ENCODE measurements at regions not wholly inside any gene's neighbourhood (a gene's known extent, or its start where the extent isn't known, plus 50 kb on each side); places are given as distances from the start of the nearest gene placed in this dataset.
"Not testable (repeated sequence)": the region's sequence is repeated elsewhere in the genome, so short reads cannot be mapped to it uniquely, and the experiment has no call there.

- H3K4me1 ChIP-seq (ENCODE audit: control insufficient read depth in 2 of 3, insufficient read depth in 2 of 3, low read depth in 1 of 3, low read length in 3 of 3); intact Hi-C loops (cut with DNase I); H3K27ac ChIP-seq (ENCODE audit: low read depth in 2 of 2, low read length in 2 of 2); H3K27me3 ChIP-seq (ENCODE audit: control insufficient read depth, insufficient read depth, low read length); H3K4me3 ChIP-seq (ENCODE audit: low read length in 3 of 3); H3K9me3 ChIP-seq (ENCODE audit: control insufficient read depth in 2 of 3, insufficient read depth in 1 of 3, low read length in 3 of 3); H3K9ac ChIP-seq (ENCODE audit: low read length in 3 of 3); DNase-seq; H3K36me3 ChIP-seq (ENCODE audit: control insufficient read depth in 2 of 3, insufficient read depth in 3 of 3, low read length in 3 of 3); FAIRE-seq: not testable (repeated sequence)
Observed at GRCh38 chr1:206299942-206300341, 96.6 kb downstream of the SRGAP2 start.

- H3K9ac ChIP-seq (ENCODE audit: low read length in 3 of 3); H3K9me3 ChIP-seq (ENCODE audit: control insufficient read depth in 2 of 3, insufficient read depth in 1 of 3, low read length in 3 of 3); H3K27ac ChIP-seq (ENCODE audit: low read depth in 2 of 2, low read length in 2 of 2); intact Hi-C loops (cut with DNase I); H3K36me3 ChIP-seq (ENCODE audit: control insufficient read depth in 2 of 3, insufficient read depth in 3 of 3, low read length in 3 of 3); H3K27me3 ChIP-seq (ENCODE audit: control insufficient read depth, insufficient read depth, low read length); H3K4me1 ChIP-seq (ENCODE audit: control insufficient read depth in 2 of 3, insufficient read depth in 2 of 3, low read depth in 1 of 3, low read length in 3 of 3); FAIRE-seq; H3K4me3 ChIP-seq (ENCODE audit: low read length in 3 of 3); DNase-seq: not testable (repeated sequence)
Observed at GRCh38 chr1:206302056-206302455, 98.7 kb downstream of the SRGAP2 start.

- H3K27ac ChIP-seq (ENCODE audit: low read depth in 2 of 2, low read length in 2 of 2); H3K9me3 ChIP-seq (ENCODE audit: control insufficient read depth in 2 of 3, insufficient read depth in 1 of 3, low read length in 3 of 3); FAIRE-seq; H3K4me3 ChIP-seq (ENCODE audit: low read length in 3 of 3); DNase-seq; H3K36me3 ChIP-seq (ENCODE audit: control insufficient read depth in 2 of 3, insufficient read depth in 3 of 3, low read length in 3 of 3); H3K9ac ChIP-seq (ENCODE audit: low read length in 3 of 3); H3K27me3 ChIP-seq (ENCODE audit: control insufficient read depth, insufficient read depth, low read length); intact Hi-C loops (cut with DNase I); H3K4me1 ChIP-seq (ENCODE audit: control insufficient read depth in 2 of 3, insufficient read depth in 2 of 3, low read depth in 1 of 3, low read length in 3 of 3): not testable (repeated sequence)
Observed at GRCh38 chr1:206307442-206307841, 104.1 kb downstream of the SRGAP2 start.

- H3K27ac ChIP-seq (ENCODE audit: low read depth in 2 of 2, low read length in 2 of 2); H3K27me3 ChIP-seq (ENCODE audit: control insufficient read depth, insufficient read depth, low read length); intact Hi-C loops (cut with DNase I); H3K4me3 ChIP-seq (ENCODE audit: low read length in 3 of 3); H3K9me3 ChIP-seq (ENCODE audit: control insufficient read depth in 2 of 3, insufficient read depth in 1 of 3, low read length in 3 of 3); FAIRE-seq; DNase-seq; H3K4me1 ChIP-seq (ENCODE audit: control insufficient read depth in 2 of 3, insufficient read depth in 2 of 3, low read depth in 1 of 3, low read length in 3 of 3); H3K9ac ChIP-seq (ENCODE audit: low read length in 3 of 3); H3K36me3 ChIP-seq (ENCODE audit: control insufficient read depth in 2 of 3, insufficient read depth in 3 of 3, low read length in 3 of 3): not testable (repeated sequence)
Observed at GRCh38 chr1:206310948-206311347, 107.6 kb downstream of the SRGAP2 start.

- DNase-seq, result peak in 2 of 5 donors; percentile 0 to 15
- H3K27ac ChIP-seq (ENCODE audit: low read depth in 2 of 2, low read length in 2 of 2); H3K27me3 ChIP-seq (ENCODE audit: control insufficient read depth, insufficient read depth, low read length); H3K9ac ChIP-seq (ENCODE audit: low read length in 3 of 3); H3K36me3 ChIP-seq (ENCODE audit: control insufficient read depth in 2 of 3, insufficient read depth in 3 of 3, low read length in 3 of 3); intact Hi-C loops (cut with DNase I); H3K9me3 ChIP-seq (ENCODE audit: control insufficient read depth in 2 of 3, insufficient read depth in 1 of 3, low read length in 3 of 3); H3K4me3 ChIP-seq (ENCODE audit: low read length in 3 of 3); FAIRE-seq; H3K4me1 ChIP-seq (ENCODE audit: control insufficient read depth in 2 of 3, insufficient read depth in 2 of 3, low read depth in 1 of 3, low read length in 3 of 3): not testable (repeated sequence)
Observed at GRCh38 chr1:206311611-206312273, 108.4 kb downstream of the SRGAP2 start.

GRCh38 chr1:206312274-206312665 lies 108.9 kb downstream of the SRGAP2 start:
- H3K9me3 ChIP-seq (ENCODE audit: control insufficient read depth in 2 of 3, insufficient read depth in 1 of 3, low read length in 3 of 3); H3K27ac ChIP-seq (ENCODE audit: low read depth in 2 of 2, low read length in 2 of 2); H3K27me3 ChIP-seq (ENCODE audit: control insufficient read depth, insufficient read depth, low read length); FAIRE-seq; H3K36me3 ChIP-seq (ENCODE audit: control insufficient read depth in 2 of 3, insufficient read depth in 3 of 3, low read length in 3 of 3); H3K9ac ChIP-seq (ENCODE audit: low read length in 3 of 3); DNase-seq; H3K4me3 ChIP-seq (ENCODE audit: low read length in 3 of 3); H3K4me1 ChIP-seq (ENCODE audit: control insufficient read depth in 2 of 3, insufficient read depth in 2 of 3, low read depth in 1 of 3, low read length in 3 of 3); intact Hi-C loops (cut with DNase I): not testable (repeated sequence)

GRCh38 chr1:206314951-206315636 lies 111.8 kb downstream of the SRGAP2 start:
- H3K9ac ChIP-seq (ENCODE audit: low read length in 3 of 3); H3K9me3 ChIP-seq (ENCODE audit: control insufficient read depth in 2 of 3, insufficient read depth in 1 of 3, low read length in 3 of 3); H3K36me3 ChIP-seq (ENCODE audit: control insufficient read depth in 2 of 3, insufficient read depth in 3 of 3, low read length in 3 of 3); DNase-seq; FAIRE-seq; H3K4me3 ChIP-seq (ENCODE audit: low read length in 3 of 3); H3K4me1 ChIP-seq (ENCODE audit: control insufficient read depth in 2 of 3, insufficient read depth in 2 of 3, low read depth in 1 of 3, low read length in 3 of 3); H3K27me3 ChIP-seq (ENCODE audit: control insufficient read depth, insufficient read depth, low read length); intact Hi-C loops (cut with DNase I); H3K27ac ChIP-seq (ENCODE audit: low read depth in 2 of 2, low read length in 2 of 2): not testable (repeated sequence)

- H3K9ac ChIP-seq (ENCODE audit: low read length in 3 of 3); intact Hi-C loops (cut with DNase I); H3K4me3 ChIP-seq (ENCODE audit: low read length in 3 of 3); H3K27ac ChIP-seq (ENCODE audit: low read depth in 2 of 2, low read length in 2 of 2); H3K27me3 ChIP-seq (ENCODE audit: control insufficient read depth, insufficient read depth, low read length); H3K36me3 ChIP-seq (ENCODE audit: control insufficient read depth in 2 of 3, insufficient read depth in 3 of 3, low read length in 3 of 3); DNase-seq; H3K4me1 ChIP-seq (ENCODE audit: control insufficient read depth in 2 of 3, insufficient read depth in 2 of 3, low read depth in 1 of 3, low read length in 3 of 3); FAIRE-seq; H3K9me3 ChIP-seq (ENCODE audit: control insufficient read depth in 2 of 3, insufficient read depth in 1 of 3, low read length in 3 of 3): not testable (repeated sequence)
Observed at GRCh38 chr1:206316901-206317300, 113.6 kb downstream of the SRGAP2 start.
